ENCODE measurements at regions not wholly inside any gene's neighbourhood (a gene's known extent, or its start where the extent isn't known, plus 50 kb on each side); places are given as distances from the start of the nearest gene placed in this dataset.
"Not testable (repeated sequence)": the region's sequence is repeated elsewhere in the genome, so short reads cannot be mapped to it uniquely, and the experiment has no call there.

GRCh38 chr6:18536591-18537055 is 149.5 kb downstream of the RNF144B start:
- intact Hi-C loops (cut with DNase I): no loop called here
- no peaks in the 10 kb centered on the region for H3K4me1 ChIP-seq
- 10 to 23% methylated on average over 6 of the region's 6 CpGs for WGBS, 2 donors
- no peak overlapping the region for H3K4me3 ChIP-seq
- no peak for ATAC-seq
- no peak for TF ChIP-seq CTCF (IDR thresholded peaks at IDR 0.05)
- H3K27me3 ChIP-seq: no peaks in the 10 kb centered on the region
- peak in 1 of 4 donors; percentile 11 for DNase-seq
- no peaks in the 10 kb centered on the region for H3K9me3 ChIP-seq
- no peak overlapping the region for H3K27ac ChIP-seq
- no peaks in the 10 kb centered on the region for H3K36me3 ChIP-seq (replicated peaks in 1 of 2; ENCODE audit: insufficient read depth in 1 of 2, low read depth in 2 of 2)

GRCh38 chr6:18538315-18538714 is 151.2 kb downstream of the RNF144B start:
- 64 to 84% methylated on average over 3 of the region's 3 CpGs for WGBS, 2 donors
- intact Hi-C loops (cut with DNase I): no loop called here
- H3K4me3 ChIP-seq: no peak overlapping the region
- ATAC-seq (no peak), DNase-seq (no peak)
- H3K9me3 ChIP-seq: no peaks in the 10 kb centered on the region
- H3K36me3 ChIP-seq (replicated peaks in 1 of 2; ENCODE audit: insufficient read depth in 1 of 2, low read depth in 2 of 2): no peaks in the 10 kb centered on the region
- no peak for TF ChIP-seq CTCF (IDR thresholded peaks at IDR 0.05)
- no peak for TF ChIP-seq POLR2A (IDR thresholded peaks at IDR 0.05)
- no peaks in the 10 kb centered on the region for H3K4me1 ChIP-seq
- H3K27me3 ChIP-seq: no peaks in the 10 kb centered on the region
- no peak overlapping the region for H3K27ac ChIP-seq

GRCh38 chr6:18543051-18543450 is 155.9 kb downstream of the RNF144B start:
- WGBS, 2 donors: 73 to 75% methylated on average over 6 of the region's 6 CpGs
- Histone ChIP-seq H3K36me3 (replicated peaks in 1 of 2; ENCODE audit: insufficient read depth in 1 of 2, low read depth in 2 of 2) (no peaks in the 10 kb centered on the region), H3K4me1 (no peaks in the 10 kb centered on the region), H3K27ac (no peak overlapping the region), H3K27me3 (no peaks in the 10 kb centered on the region), H3K9me3 (no peaks in the 10 kb centered on the region), H3K4me3 (no peak overlapping the region)
- ATAC-seq: no peak
- no peak for DNase-seq
- intact Hi-C loops (cut with DNase I): no loop called here
- no peak for TF ChIP-seq CTCF (IDR thresholded peaks at IDR 0.05)
- TF ChIP-seq POLR2A (IDR thresholded peaks at IDR 0.05): no peak

GRCh38 chr6:18545142-18545541 is 158.0 kb downstream of the RNF144B start:
- H3K36me3 ChIP-seq (replicated peaks in 1 of 2; ENCODE audit: insufficient read depth in 1 of 2, low read depth in 2 of 2); H3K27ac ChIP-seq; H3K4me3 ChIP-seq; H3K9me3 ChIP-seq; H3K27me3 ChIP-seq; H3K4me1 ChIP-seq; intact Hi-C loops (cut with DNase I); ATAC-seq; DNase-seq: not testable (repeated sequence)
- WGBS, 2 donors: 43 to 73% methylated on average over 1 of the region's 1 CpG

- no peaks in the 10 kb centered on the region for H3K9me3 ChIP-seq
- H3K4me3 ChIP-seq: no peak overlapping the region
- no peak for DNase-seq
- no peaks in the 10 kb centered on the region for H3K27me3 ChIP-seq
- H3K27ac ChIP-seq: no peak overlapping the region
- no peaks in the 10 kb centered on the region for H3K36me3 ChIP-seq (replicated peaks in 1 of 2; ENCODE audit: insufficient read depth in 1 of 2, low read depth in 2 of 2)
- ATAC-seq: no peak
- H3K4me1 ChIP-seq: no peaks in the 10 kb centered on the region
- intact Hi-C loops (cut with DNase I): no loop called here
- TF ChIP-seq CTCF (IDR thresholded peaks at IDR 0.05) (no peak), POLR2A (IDR thresholded peaks at IDR 0.05) (no peak)
Measured at GRCh38 chr6:18545726-18546125, 158.6 kb downstream of the RNF144B start.
